ENCODE measurements at regions not wholly inside any gene's neighbourhood (a gene's known extent, or its start where the extent isn't known, plus 50 kb on each side); places are given as distances from the start of the nearest gene placed in this dataset.

DNA sequence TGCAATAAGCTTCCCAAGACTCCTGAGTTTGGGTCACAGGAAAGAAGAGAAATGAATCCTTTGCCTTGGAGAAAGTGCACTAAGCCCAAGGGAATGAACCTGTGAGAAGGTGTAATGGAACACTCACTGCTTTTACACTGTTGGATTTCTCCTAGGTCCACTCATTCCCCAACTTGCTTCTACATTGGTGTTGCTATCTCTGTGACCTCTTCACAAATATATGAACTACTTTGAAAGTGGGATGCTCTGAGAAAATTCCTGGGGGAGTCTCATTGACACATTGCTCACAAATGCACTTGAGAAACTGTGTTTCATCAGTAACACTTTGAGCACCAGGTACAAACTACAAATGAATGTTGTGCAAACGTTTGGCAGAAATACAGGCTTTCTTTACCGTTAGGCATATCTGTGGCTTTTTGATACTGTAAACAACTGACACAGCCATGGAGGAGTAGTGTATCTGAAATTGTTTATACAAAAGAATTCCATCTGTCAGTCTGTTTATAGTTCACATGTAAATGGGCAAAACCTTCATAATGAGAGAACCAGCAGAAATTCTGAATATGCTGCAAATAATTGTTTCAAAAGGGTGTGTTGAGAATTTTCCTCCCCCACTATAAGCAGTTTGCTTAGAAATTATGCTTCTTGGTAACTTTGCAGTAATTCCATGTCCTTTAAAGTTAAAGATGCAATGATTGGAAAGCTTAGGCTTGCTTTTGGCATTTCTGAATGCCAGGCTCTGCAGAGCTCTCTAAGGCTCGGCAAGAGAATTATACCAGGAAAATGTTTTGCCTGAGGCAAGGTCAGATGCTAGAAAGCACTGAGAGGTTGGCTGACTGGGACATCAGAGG, 348.5 kb upstream of the DDHD1 start:
- TF ChIP-seq RAD21 (conservative IDR thresholded peaks at IDR 0.05 in 1 of 2, IDR thresholded peaks at IDR 0.05 in 1 of 2) (no peak), EP300 (IDR thresholded peaks at IDR 0.05) (no peak)
- TF ChIP-seq, protein P1, sequence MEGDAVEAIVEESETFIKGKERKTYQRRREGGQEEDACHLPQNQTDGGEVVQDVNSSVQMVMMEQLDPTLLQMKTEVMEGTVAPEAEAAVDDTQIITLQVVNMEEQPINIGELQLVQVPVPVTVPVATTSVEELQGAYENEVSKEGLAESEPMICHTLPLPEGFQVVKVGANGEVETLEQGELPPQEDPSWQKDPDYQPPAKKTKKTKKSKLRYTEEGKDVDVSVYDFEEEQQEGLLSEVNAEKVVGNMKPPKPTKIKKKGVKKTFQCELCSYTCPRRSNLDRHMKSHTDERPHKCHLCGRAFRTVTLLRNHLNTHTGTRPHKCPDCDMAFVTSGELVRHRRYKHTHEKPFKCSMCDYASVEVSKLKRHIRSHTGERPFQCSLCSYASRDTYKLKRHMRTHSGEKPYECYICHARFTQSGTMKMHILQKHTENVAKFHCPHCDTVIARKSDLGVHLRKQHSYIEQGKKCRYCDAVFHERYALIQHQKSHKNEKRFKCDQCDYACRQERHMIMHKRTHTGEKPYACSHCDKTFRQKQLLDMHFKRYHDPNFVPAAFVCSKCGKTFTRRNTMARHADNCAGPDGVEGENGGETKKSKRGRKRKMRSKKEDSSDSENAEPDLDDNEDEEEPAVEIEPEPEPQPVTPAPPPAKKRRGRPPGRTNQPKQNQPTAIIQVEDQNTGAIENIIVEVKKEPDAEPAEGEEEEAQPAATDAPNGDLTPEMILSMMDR (IDR thresholded peaks at IDR 0.05): no peak

Measured in A549 (cell line).